ENCODE measurements at regions not wholly inside any gene's neighbourhood (a gene's known extent, or its start where the extent isn't known, plus 50 kb on each side); places are given as distances from the start of the nearest gene placed in this dataset.

- TF ChIP-seq CTCF (IDR thresholded peaks at IDR 0.05; ENCODE audit: insufficient read depth, low read depth, low read length), result no peak
- no peak for TF ChIP-seq EZH2 (IDR thresholded peaks at IDR 0.05; ENCODE audit: insufficient read depth, low read length)
These were observed 184.1 kb downstream of the FLRT2 start for GRCh38 chr14:85714069-85714468.
